SJCRH30 (cell line): ENCODE measurements at regions not wholly inside any gene's neighbourhood (a gene's known extent, or its start where the extent isn't known, plus 50 kb on each side); places are given as distances from the start of the nearest gene placed in this dataset.

Experiments
- DNase-seq, 2 experiments: peaks; one replicate each; pipeline ENCODE4 v3.0.0-alpha.2; 2015 to 2020
- H3K27ac ChIP-seq: fragments of 250-450 bp; sonication (Bioruptor Pico); 2 replicates; pipeline ENCODE4 v1.5.1; 2020; ENCODE audit warnings: mild to moderate bottlenecking, moderate library complexity
- H3K27me3 ChIP-seq: fragments of 250-450 bp; sonication (Bioruptor Pico); 2 replicates; pipeline ENCODE4 v1.5.1; 2020; ENCODE audit warnings: mild to moderate bottlenecking, moderate library complexity
- H3K36me3 ChIP-seq: fragments of 250-450 bp; sonication (Bioruptor Pico); 2 replicates; pipeline ENCODE4 v1.5.1; 2020; ENCODE audit warnings: mild to moderate bottlenecking, moderate library complexity
- H3K4me1 ChIP-seq: fragments of 250-450 bp; sonication (Bioruptor Pico); 2 replicates; pipeline ENCODE4 v1.5.1; 2020; ENCODE audit warnings: mild to moderate bottlenecking, moderate library complexity
- H3K4me3 ChIP-seq: fragments of 250-450 bp; sonication (Bioruptor Pico); 2 replicates; pipeline ENCODE4 v1.5.1; 2020; ENCODE audit warnings: mild to moderate bottlenecking, moderate library complexity
- H3K9me3 ChIP-seq: fragments of 250-450 bp; sonication (Bioruptor Pico); replicated peaks from 2 replicates; pipeline ENCODE4 v1.5.1; 2020; ENCODE audit warnings: mild to moderate bottlenecking, moderate library complexity

DNA sequence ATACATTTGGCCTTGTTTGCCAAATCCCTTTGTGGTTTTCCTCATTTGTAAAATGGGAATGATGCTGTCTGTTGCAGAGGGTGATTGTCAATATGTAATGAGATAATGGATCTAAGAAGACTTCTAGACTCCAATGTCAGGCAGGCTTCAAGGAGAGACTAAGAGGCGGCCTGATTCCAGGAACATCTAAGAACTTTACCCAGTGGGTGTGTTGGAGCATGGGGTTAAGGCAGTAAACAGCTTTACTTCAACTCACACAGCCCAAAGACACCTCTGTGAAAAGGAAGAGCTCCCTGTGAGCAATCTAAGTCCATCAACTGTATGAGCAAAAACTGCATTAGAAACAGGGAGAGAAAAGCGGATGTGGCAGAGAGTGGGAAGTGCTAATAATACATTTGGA lies 560.6 kb downstream of the PDCD6IP start:
- no peaks in the 10 kb centered on the region for H3K9me3 ChIP-seq
- no peaks in the 10 kb centered on the region for H3K27me3 ChIP-seq
- H3K27ac ChIP-seq = no peak overlapping the region
- no peaks in the 10 kb centered on the region for H3K36me3 ChIP-seq
- no peak overlapping the region for H3K4me3 ChIP-seq
- H3K4me1 ChIP-seq = no peaks in the 10 kb centered on the region
- no peak for DNase-seq

DNA sequence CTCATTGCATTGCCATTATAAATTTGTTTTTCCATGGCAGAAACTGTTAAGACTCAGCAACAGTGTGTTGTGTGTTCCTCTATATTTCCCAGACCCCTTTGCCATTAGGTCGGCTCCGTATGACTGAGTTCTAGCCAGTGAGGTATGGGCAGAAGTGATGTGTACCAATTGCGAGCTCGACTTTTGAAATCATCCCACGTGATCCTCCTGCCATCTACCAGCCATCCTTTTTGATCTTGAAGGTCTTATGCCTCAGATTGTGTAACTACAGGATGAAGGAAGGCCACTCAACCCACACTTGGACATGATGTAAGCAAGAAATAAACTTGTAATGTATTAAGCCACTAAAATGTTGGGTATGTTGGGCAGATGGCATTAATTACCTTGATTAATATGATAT lies 562.3 kb downstream of the PDCD6IP start:
- H3K36me3 ChIP-seq = no peaks in the 10 kb centered on the region
- no peaks in the 10 kb centered on the region for H3K27me3 ChIP-seq
- H3K27ac ChIP-seq = no peak overlapping the region
- no peaks in the 10 kb centered on the region for H3K9me3 ChIP-seq
- H3K4me3 ChIP-seq = no peak overlapping the region
- DNase-seq = no peak
- no peaks in the 10 kb centered on the region for H3K4me1 ChIP-seq

- no peak overlapping the region for H3K4me3 ChIP-seq
- DNase-seq = no peak
- H3K9me3 ChIP-seq = no peaks in the 10 kb centered on the region
- no peaks in the 10 kb centered on the region for H3K27me3 ChIP-seq
- no peaks in the 10 kb centered on the region for H3K4me1 ChIP-seq
- H3K36me3 ChIP-seq = no peaks in the 10 kb centered on the region
- no peak overlapping the region for H3K27ac ChIP-seq
These were observed 563.5 kb downstream of the PDCD6IP start for GRCh38 chr3:34361921-34362320.

DNA sequence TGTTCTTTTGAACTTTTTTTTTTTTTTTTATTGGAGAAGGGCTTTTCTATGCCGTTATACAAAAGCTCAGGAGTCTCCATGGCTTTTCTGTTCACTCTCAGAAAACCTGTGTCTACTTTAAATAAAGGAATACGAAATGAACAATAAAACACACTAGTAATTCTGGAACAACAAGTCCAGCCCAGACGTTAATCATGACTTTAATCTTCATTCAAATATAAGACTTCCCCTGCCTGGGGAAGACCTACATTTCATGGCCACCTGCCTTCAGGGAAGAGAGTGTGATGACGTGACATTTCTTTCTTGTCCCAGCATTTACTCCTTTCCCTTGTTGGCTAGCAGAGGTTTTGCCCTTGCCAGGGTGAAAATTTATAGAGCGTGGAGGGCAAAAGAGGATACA lies 564.5 kb downstream of the PDCD6IP start:
- Histone ChIP-seq H3K4me1 (no peaks in the 10 kb centered on the region), H3K9me3 (no peaks in the 10 kb centered on the region), H3K4me3 (no peak overlapping the region)

DNA sequence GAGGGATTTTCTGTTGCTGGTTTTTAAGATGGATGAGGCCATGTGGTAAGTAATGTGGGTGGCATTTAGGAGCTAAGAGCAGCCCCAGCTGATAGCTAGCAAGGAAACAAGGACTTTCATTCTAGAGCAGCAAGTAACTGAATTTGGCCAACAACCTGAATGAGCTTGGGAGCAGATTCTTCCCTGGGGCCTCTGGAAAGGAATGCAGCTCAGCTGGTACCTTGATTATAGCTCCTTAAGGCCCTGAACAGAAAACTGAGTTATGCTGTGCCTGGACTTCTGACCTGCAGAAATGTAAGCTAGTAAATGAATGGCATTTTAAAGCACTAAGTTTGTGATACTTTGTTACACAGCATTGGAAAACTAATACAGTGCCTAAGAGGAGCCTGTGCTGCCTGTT lies 565.5 kb downstream of the PDCD6IP start:
- H3K9me3 ChIP-seq = no peaks in the 10 kb centered on the region
- no peaks in the 10 kb centered on the region for H3K4me1 ChIP-seq
- no peak overlapping the region for H3K4me3 ChIP-seq
- DNase-seq = no peak
- H3K27me3 ChIP-seq = no peaks in the 10 kb centered on the region
- H3K36me3 ChIP-seq = no peaks in the 10 kb centered on the region
- H3K27ac ChIP-seq = no peak overlapping the region

More for the DNA sequence above, 564.5 kb downstream of the PDCD6IP start:
- no peak for DNase-seq
- H3K27ac ChIP-seq = no peak overlapping the region
- H3K36me3 ChIP-seq = no peaks in the 10 kb centered on the region
- H3K27me3 ChIP-seq = no peaks in the 10 kb centered on the region

DNA sequence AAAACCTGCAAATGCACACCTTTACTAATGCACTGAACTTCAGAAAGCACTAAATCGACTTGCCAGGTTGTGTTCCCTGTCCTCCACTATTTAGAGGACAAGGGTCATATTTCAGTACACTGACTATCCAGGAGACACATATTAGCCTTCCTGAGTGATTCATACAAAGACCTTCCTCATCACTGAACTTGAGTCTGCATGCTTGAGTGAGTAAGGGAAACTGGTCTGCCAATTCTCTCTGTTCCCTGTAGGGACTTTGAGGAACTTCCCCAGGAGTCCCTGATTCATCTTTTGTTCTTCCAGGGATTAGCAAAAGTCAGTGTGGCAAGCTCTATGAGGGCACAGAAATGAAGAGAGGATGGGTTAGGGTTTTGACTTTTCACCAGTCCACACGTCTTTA lies 565.9 kb downstream of the PDCD6IP start:
- no peaks in the 10 kb centered on the region for H3K27me3 ChIP-seq
- DNase-seq = no peak
- no peaks in the 10 kb centered on the region for H3K36me3 ChIP-seq
- H3K27ac ChIP-seq = no peak overlapping the region
- no peak overlapping the region for H3K4me3 ChIP-seq
- no peaks in the 10 kb centered on the region for H3K4me1 ChIP-seq
- no peaks in the 10 kb centered on the region for H3K9me3 ChIP-seq

DNA sequence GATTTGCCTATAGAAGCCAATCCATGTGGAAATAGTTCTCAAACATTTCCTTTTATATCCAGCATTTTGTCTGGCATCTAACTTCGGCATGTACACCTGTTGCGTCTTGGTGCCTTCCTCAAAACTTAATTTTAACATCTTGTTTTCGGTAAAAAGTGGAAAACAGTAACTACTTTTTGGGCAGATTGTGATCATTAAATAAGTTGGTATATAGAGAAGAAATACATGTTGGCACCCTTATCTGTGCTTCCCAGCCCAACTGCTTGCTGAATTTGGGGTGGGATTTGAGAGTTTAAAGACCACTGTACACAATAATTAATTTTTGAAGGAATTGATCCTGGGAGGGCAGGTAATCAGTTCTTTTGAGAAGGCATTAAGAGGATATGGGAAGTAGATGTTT lies 566.8 kb downstream of the PDCD6IP start:
- Histone ChIP-seq H3K4me3 (no peak overlapping the region), H3K27ac (no peak overlapping the region), H3K36me3 (no peaks in the 10 kb centered on the region), H3K27me3 (no peaks in the 10 kb centered on the region), H3K9me3 (no peaks in the 10 kb centered on the region), H3K4me1 (no peaks in the 10 kb centered on the region)
- DNase-seq = no peak

GRCh38 chr3:34365771-34366170 lies 567.3 kb downstream of the PDCD6IP start:
- H3K36me3 ChIP-seq = no peaks in the 10 kb centered on the region
- no peaks in the 10 kb centered on the region for H3K4me1 ChIP-seq
- DNase-seq = no peak
- no peaks in the 10 kb centered on the region for H3K9me3 ChIP-seq
- H3K27ac ChIP-seq = no peak overlapping the region
- no peaks in the 10 kb centered on the region for H3K27me3 ChIP-seq
- no peak overlapping the region for H3K4me3 ChIP-seq

GRCh38 chr3:34367521-34367920 lies 569.1 kb downstream of the PDCD6IP start:
- Histone ChIP-seq H3K4me3 (no peak overlapping the region), H3K9me3 (no peaks in the 10 kb centered on the region), H3K36me3 (no peaks in the 10 kb centered on the region), H3K4me1 (no peaks in the 10 kb centered on the region), H3K27ac (no peak overlapping the region), H3K27me3 (no peaks in the 10 kb centered on the region)
- no peak for DNase-seq

DNA sequence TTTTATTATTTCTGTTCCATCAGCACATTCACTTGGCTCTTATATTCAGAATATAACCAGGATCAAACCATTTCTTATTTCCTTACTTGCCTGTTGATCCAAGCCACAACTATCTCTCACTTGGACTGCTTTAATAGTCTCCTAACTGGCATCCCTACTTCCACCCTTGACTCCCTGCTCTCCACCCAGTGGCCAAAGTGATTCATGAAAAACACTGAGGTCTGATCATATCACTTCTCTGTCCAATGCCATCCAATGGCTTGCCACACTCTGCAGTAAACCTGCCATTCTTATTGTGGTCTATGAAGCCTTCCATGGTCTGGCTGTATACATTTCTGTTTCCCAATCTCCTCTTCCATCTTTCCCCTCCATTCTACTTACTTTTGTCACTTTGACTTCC lies 576.1 kb downstream of the PDCD6IP start:
- H3K9me3 ChIP-seq = no peaks in the 10 kb centered on the region
- no peaks in the 10 kb centered on the region for H3K4me1 ChIP-seq
- H3K4me3 ChIP-seq = no peak overlapping the region
- H3K27ac ChIP-seq = no peak overlapping the region
- no peaks in the 10 kb centered on the region for H3K27me3 ChIP-seq
- no peak for DNase-seq
- no peaks in the 10 kb centered on the region for H3K36me3 ChIP-seq

GRCh38 chr3:34376691-34377090 lies 578.3 kb downstream of the PDCD6IP start:
- Histone ChIP-seq H3K4me3 (no peak overlapping the region), H3K9me3 (no peaks in the 10 kb centered on the region), H3K27ac (no peak overlapping the region), H3K27me3 (no peaks in the 10 kb centered on the region), H3K36me3 (no peaks in the 10 kb centered on the region), H3K4me1 (no peaks in the 10 kb centered on the region)
- DNase-seq = no peak

GRCh38 chr3:34377961-34378360 lies 579.5 kb downstream of the PDCD6IP start:
- H3K4me3 ChIP-seq = no peak overlapping the region
- H3K9me3 ChIP-seq = no peaks in the 10 kb centered on the region
- H3K27me3 ChIP-seq = no peaks in the 10 kb centered on the region
- no peaks in the 10 kb centered on the region for H3K4me1 ChIP-seq
- no peaks in the 10 kb centered on the region for H3K36me3 ChIP-seq
- no peak overlapping the region for H3K27ac ChIP-seq
- no peak for DNase-seq

DNA sequence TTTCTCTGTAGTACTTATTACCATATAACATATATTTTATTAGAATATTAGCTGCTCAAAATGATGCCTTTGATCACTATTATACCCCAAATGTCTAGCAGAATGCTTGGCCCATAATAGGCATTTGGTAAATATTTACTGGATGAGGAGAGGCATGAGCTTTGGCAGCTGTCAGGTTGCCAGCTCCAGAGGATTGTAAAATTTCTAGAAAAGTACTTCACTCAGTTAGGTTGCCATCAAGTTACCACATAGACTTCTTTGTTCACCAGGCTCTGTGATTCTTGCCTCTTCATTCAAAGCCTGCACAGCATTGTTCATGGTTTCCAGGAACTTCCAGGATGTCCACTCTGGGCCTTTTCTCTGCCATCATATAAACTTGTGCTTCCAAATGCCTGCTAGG lies 582.8 kb downstream of the PDCD6IP start:
- Histone ChIP-seq H3K27ac (no peak overlapping the region), H3K36me3 (no peaks in the 10 kb centered on the region), H3K4me1 (no peaks in the 10 kb centered on the region), H3K27me3 (no peaks in the 10 kb centered on the region), H3K4me3 (no peak overlapping the region), H3K9me3 (no peaks in the 10 kb centered on the region)
- DNase-seq = no peak

DNA sequence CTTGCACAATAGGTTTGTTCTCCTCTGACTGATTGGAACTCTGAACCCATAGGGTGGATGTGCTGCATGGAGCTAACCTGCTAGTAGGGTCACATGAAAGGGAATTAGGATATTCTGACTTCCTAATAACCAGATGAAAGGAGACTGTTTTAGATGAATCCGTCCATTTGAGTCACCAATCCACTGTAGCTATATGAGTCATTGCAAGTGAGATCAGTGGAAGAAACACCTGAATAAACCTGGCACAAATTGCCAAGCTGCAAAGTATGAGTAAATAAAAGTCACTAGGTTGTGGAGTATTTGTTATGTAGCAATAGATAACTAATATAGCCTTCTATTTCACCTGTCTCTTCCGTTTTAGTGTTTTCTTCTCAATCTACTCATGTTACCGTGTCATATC lies 584.4 kb downstream of the PDCD6IP start:
- Histone ChIP-seq H3K4me3 (no peak overlapping the region), H3K36me3 (no peaks in the 10 kb centered on the region), H3K27me3 (no peaks in the 10 kb centered on the region), H3K27ac (no peak overlapping the region), H3K9me3 (no peaks in the 10 kb centered on the region), H3K4me1 (no peaks in the 10 kb centered on the region)
- no peak for DNase-seq

DNA sequence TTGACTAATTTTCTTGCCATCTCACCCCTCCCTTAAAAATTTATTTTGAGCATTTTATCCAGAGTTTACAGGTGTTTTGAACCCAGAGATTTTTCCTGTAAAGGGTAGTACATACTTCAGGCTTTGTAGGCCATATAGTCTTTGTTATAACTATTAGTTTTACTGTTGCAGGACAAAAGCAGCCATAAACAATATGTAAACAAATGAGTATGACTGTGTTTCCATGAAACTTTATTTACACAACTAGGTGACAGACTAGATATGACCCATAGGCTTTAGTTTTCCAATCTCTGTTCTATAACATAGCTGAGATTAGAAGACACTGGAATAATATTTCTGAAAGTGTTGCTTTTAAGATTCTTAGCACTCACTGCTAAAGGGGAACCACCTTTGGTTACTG lies 587.9 kb downstream of the PDCD6IP start:
- no peak for DNase-seq
- no peaks in the 10 kb centered on the region for H3K36me3 ChIP-seq
- H3K4me1 ChIP-seq = no peaks in the 10 kb centered on the region
- no peak overlapping the region for H3K4me3 ChIP-seq
- H3K9me3 ChIP-seq = no peaks in the 10 kb centered on the region
- no peaks in the 10 kb centered on the region for H3K27me3 ChIP-seq
- H3K27ac ChIP-seq = no peak overlapping the region

- H3K36me3 ChIP-seq = no peaks in the 10 kb centered on the region
- H3K4me1 ChIP-seq = no peaks in the 10 kb centered on the region
- H3K4me3 ChIP-seq = no peak overlapping the region
- no peak for DNase-seq
- no peaks in the 10 kb centered on the region for H3K27me3 ChIP-seq
- H3K9me3 ChIP-seq = no peaks in the 10 kb centered on the region
- H3K27ac ChIP-seq = no peak overlapping the region
These were observed 589.6 kb downstream of the PDCD6IP start for GRCh38 chr3:34387826-34388564.
